KMS-11 (cell line): ENCODE measurements at regions not wholly inside any gene's neighbourhood (a gene's known extent, or its start where the extent isn't known, plus 50 kb on each side); places are given as distances from the start of the nearest gene placed in this dataset.

Experiments
- H2AFZ ChIP-seq: fragments of 200-600 bp; sonication (generic); 2 replicates; pipeline ENCODE4 v1.6.1; 2016; ENCODE audit warnings: antibody characterized with exemption, mixed run types, low read depth
- H3K27ac ChIP-seq: fragments of 200-600 bp; sonication (generic); 2 replicates; pipeline ENCODE4 v1.6.1; 2016; ENCODE audit warnings: mild to moderate bottlenecking, mixed run types
- H3K27me3 ChIP-seq: fragments of 200-600 bp; sonication (generic); 2 replicates; pipeline ENCODE4 v1.6.1; 2017; ENCODE audit warnings: mild to moderate bottlenecking, low read depth, mixed run types, moderate library complexity; ENCODE audit not compliant: insufficient read depth
- H3K36me3 ChIP-seq: fragments of 200-600 bp; sonication (generic); 2 replicates; pipeline ENCODE4 v1.6.1; 2017; ENCODE audit warnings: mild to moderate bottlenecking, mixed run types; ENCODE audit not compliant: insufficient read depth
- H3K4me1 ChIP-seq: fragments of 200-600 bp; sonication (generic); 2 replicates; pipeline ENCODE4 v1.6.1; 2016; ENCODE audit warnings: mild to moderate bottlenecking, low read depth, mixed run types; ENCODE audit not compliant: poor library complexity, severe bottlenecking
- H3K4me2 ChIP-seq: fragments of 200-600 bp; sonication (generic); 2 replicates; pipeline ENCODE4 v1.7.0; 2016; ENCODE audit warnings: mild to moderate bottlenecking, mixed run types
- H3K4me3 ChIP-seq: fragments of 200-600 bp; sonication (generic); IDR thresholded peaks from 2 replicates; pipeline ENCODE4 v1.6.1; 2017; ENCODE audit warnings: low read depth, low read length, mixed read lengths; ENCODE audit not compliant: insufficient read depth
- H3K79me2 ChIP-seq: fragments of 200-600 bp; sonication (generic); 2 replicates; pipeline ENCODE4 v1.6.1; 2016; ENCODE audit warnings: low read depth, mixed run types; ENCODE audit not compliant: insufficient read depth
- H3K9ac ChIP-seq: fragments of 200-600 bp; sonication (generic); 2 replicates; pipeline ENCODE4 v1.6.1; 2016; ENCODE audit warnings: mild to moderate bottlenecking, mixed run types
- H4K20me1 ChIP-seq: fragments of 200-600 bp; sonication (generic); 2 replicates; pipeline ENCODE4 v1.6.1; 2016; ENCODE audit warnings: mild to moderate bottlenecking, mixed run types; ENCODE audit not compliant: insufficient read depth
- TF ChIP-seq, protein P1 (sequence below): fragments of 200-600 bp; sonication (generic); conservative IDR thresholded peaks from 2 replicates; pipeline ENCODE4 v1.6.1; 2017; ENCODE audit warnings: low read depth, mild to moderate bottlenecking, antibody characterized with exemption, low read length, moderate library complexity, mixed read lengths

GRCh38 chr18:8926464-8926863, 176.0 kb upstream of the NDUFV2 start:
- Histone ChIP-seq H3K4me3 (no peak overlapping the region), H2AFZ (no peak overlapping the region), H3K79me2 (no peaks in the 10 kb centered on the region)

DNA sequence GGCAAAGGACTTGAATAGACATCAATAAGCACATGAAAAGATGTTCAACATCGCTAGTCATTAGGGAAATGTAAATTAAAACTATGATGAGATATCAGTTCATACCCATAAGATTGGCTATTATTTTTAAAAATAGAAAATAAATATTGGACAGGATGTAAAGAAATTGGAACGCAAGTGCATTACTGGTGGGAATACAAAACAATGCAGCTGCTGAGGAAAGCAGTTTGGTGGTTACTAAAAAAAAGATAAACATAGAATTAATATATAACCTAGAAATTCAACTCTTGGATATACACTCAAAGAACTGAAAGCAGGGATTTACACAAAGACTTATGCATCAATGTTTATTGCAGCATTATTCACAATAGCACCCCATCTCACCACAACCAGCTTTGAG, 174.5 kb upstream of the NDUFV2 start:
- H2AFZ ChIP-seq, result no peak overlapping the region
- no peaks in the 10 kb centered on the region for H3K27me3 ChIP-seq
- H4K20me1 ChIP-seq, result no peaks in the 10 kb centered on the region
- H3K4me1 ChIP-seq, result no peaks in the 10 kb centered on the region
- no peak overlapping the region for H3K27ac ChIP-seq
- no peak overlapping the region for H3K4me3 ChIP-seq
- no peaks in the 10 kb centered on the region for H3K36me3 ChIP-seq
- TF ChIP-seq, protein P1, sequence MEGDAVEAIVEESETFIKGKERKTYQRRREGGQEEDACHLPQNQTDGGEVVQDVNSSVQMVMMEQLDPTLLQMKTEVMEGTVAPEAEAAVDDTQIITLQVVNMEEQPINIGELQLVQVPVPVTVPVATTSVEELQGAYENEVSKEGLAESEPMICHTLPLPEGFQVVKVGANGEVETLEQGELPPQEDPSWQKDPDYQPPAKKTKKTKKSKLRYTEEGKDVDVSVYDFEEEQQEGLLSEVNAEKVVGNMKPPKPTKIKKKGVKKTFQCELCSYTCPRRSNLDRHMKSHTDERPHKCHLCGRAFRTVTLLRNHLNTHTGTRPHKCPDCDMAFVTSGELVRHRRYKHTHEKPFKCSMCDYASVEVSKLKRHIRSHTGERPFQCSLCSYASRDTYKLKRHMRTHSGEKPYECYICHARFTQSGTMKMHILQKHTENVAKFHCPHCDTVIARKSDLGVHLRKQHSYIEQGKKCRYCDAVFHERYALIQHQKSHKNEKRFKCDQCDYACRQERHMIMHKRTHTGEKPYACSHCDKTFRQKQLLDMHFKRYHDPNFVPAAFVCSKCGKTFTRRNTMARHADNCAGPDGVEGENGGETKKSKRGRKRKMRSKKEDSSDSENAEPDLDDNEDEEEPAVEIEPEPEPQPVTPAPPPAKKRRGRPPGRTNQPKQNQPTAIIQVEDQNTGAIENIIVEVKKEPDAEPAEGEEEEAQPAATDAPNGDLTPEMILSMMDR, result no peak
- no peak overlapping the region for H3K4me2 ChIP-seq
- no peaks in the 10 kb centered on the region for H3K79me2 ChIP-seq
- H3K9ac ChIP-seq, result no peak overlapping the region

More at GRCh38 chr18:8926464-8926863, 176.0 kb upstream of the NDUFV2 start:
- H3K27ac ChIP-seq, result no peak overlapping the region
- no peaks in the 10 kb centered on the region for H3K36me3 ChIP-seq
- no peaks in the 10 kb centered on the region for H3K4me1 ChIP-seq
- H3K27me3 ChIP-seq, result no peaks in the 10 kb centered on the region
- H4K20me1 ChIP-seq, result no peaks in the 10 kb centered on the region
- no peak overlapping the region for H3K4me2 ChIP-seq
- H3K9ac ChIP-seq, result no peak overlapping the region
- TF ChIP-seq, protein P1, result no peak

- Histone ChIP-seq H3K36me3 (no peaks in the 10 kb centered on the region), H3K27me3 (no peaks in the 10 kb centered on the region), H3K9ac (no peak overlapping the region), H2AFZ (no peak overlapping the region), H4K20me1 (no peaks in the 10 kb centered on the region), H3K4me2 (no peak overlapping the region), H3K27ac (no peak overlapping the region), H3K4me1 (no peaks in the 10 kb centered on the region), H3K4me3 (no peak overlapping the region), H3K79me2 (no peaks in the 10 kb centered on the region)
- TF ChIP-seq, protein P1, result no peak
Measured at GRCh38 chr18:8928847-8929780, 173.4 kb upstream of the NDUFV2 start.

DNA sequence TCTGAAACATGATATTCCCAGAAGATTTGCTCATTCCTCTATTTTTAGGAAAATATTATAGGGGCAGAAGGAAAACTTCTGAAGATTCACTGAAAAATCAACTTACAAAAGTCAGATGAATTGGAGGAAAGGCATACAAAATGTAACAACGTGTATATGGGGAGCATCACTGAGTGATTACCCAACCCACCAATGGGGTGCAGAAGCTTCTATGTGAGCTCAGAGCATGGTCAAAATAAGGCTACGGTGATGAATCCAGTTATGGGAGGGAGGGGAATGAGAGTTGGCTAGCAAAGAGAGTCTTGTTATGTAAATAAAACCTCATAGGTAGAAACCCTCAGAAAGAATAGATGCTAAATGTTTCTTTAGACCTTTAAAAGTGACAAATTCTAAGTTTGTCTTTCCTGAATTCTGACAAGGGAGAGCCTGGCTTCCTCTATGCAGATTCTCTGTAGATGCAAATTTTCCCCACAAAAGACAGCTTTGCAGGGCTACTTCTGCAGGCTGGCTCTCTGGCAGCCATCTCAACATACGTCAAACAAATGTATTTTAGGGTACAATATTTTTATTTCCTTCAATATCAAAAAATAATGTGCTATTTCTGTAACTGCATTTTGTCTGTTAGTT, 171.4 kb upstream of the NDUFV2 start:
- no peak overlapping the region for H3K27ac ChIP-seq

More for the DNA sequence above, 171.4 kb upstream of the NDUFV2 start:
- Histone ChIP-seq H4K20me1 (no peaks in the 10 kb centered on the region), H3K9ac (no peak overlapping the region), H3K4me2 (no peak overlapping the region), H3K4me1 (no peaks in the 10 kb centered on the region), H3K4me3 (no peak overlapping the region), H3K27me3 (no peaks in the 10 kb centered on the region), H3K36me3 (no peaks in the 10 kb centered on the region), H2AFZ (no peak overlapping the region), H3K79me2 (no peaks in the 10 kb centered on the region)
- TF ChIP-seq, protein P1, result no peak
